ENCODE measurements at regions not wholly inside any gene's neighbourhood (a gene's known extent, or its start where the extent isn't known, plus 50 kb on each side); places are given as distances from the start of the nearest gene placed in this dataset.

DNA sequence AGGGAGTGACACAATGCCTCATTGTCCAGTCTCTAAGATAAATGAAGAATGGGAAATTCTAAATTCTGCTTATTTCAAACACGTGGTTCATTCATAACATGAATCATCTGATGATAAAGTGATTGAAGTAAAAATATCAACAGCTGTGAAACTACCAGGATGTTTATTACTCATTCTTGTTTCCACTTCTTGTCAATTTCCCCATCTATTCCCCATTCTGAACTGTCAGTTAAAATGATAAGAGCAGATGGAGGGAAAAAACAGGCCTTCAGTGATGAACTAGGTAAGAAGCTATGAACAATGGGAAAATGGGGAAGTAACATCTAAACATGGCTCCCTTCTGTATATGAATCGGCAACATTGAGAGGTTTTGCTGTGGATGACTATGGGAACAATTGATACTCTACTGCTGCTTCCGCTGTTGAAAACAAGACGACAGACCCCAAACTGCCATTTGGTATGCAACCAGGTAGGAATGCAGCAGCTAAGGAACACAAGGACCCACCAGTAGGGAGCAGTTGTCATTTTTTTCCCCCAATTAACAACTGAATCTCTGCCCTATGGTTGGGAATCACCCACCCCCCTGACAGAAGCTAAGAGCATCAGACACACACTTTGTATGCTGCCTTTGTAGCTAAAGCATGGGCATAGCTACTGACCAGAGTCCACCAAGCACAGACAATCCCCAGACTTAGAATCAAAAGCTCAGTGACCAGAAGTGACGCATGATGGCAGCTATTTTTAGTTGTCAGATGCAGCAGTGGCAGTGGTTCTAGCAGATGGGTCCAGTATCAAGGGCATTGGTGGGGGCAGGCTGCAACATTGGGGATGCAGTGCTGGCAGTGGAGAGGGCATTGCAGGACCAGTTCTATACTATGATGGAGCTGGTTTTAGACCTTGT lies 52.9 kb upstream of the ZNF366 start:
- TF ChIP-seq POLR2A (IDR thresholded peaks at IDR 0.05), result no peak
- TF ChIP-seq, protein P1, sequence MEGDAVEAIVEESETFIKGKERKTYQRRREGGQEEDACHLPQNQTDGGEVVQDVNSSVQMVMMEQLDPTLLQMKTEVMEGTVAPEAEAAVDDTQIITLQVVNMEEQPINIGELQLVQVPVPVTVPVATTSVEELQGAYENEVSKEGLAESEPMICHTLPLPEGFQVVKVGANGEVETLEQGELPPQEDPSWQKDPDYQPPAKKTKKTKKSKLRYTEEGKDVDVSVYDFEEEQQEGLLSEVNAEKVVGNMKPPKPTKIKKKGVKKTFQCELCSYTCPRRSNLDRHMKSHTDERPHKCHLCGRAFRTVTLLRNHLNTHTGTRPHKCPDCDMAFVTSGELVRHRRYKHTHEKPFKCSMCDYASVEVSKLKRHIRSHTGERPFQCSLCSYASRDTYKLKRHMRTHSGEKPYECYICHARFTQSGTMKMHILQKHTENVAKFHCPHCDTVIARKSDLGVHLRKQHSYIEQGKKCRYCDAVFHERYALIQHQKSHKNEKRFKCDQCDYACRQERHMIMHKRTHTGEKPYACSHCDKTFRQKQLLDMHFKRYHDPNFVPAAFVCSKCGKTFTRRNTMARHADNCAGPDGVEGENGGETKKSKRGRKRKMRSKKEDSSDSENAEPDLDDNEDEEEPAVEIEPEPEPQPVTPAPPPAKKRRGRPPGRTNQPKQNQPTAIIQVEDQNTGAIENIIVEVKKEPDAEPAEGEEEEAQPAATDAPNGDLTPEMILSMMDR (IDR thresholded peaks at IDR 0.05), result no peak
- no peak for TF ChIP-seq POLR2AphosphoS5 (IDR thresholded peaks at IDR 0.05)
- TF ChIP-seq EP300 (IDR thresholded peaks at IDR 0.05), result no peak

Measured in gastroesophageal sphincter (tissue), 3 donors.